ENCODE measurements at regions not wholly inside any gene's neighbourhood (a gene's known extent, or its start where the extent isn't known, plus 50 kb on each side); places are given as distances from the start of the nearest gene placed in this dataset.

- Mint-ChIP-seq H3K36me3 (ENCODE audit: low read depth) (no peaks in the 10 kb centered on the region), H3K27ac (no peak overlapping the region), H3K9me3 (no peaks in the 10 kb centered on the region), H3K4me3 (no peak overlapping the region), H3K27me3 (no peaks in the 10 kb centered on the region), H3K4me1 (no peaks in the 10 kb centered on the region)
- CTCF ChIA-PET = no interaction called here
- ATAC-seq (ENCODE audit: low read depth) (no peak), DNase-seq (no peak)
- TF ChIP-seq CTCF (IDR thresholded peaks at IDR 0.05) = no peak
- POLR2A ChIA-PET = no interaction called here
- intact Hi-C loops (cut with micrococcal nuclease) = no loop called here
These were observed 562.5 kb upstream of the MAP3K7 start for GRCh38 chr6:91149246-91149955.

GRCh38 chr6:91144126-91144525 lies 557.3 kb upstream of the MAP3K7 start:
- Mint-ChIP-seq H3K9me3 (no peaks in the 10 kb centered on the region), H3K27ac (no peak overlapping the region), H3K4me1 (no peaks in the 10 kb centered on the region), H3K36me3 (ENCODE audit: low read depth) (no peaks in the 10 kb centered on the region), H3K4me3 (no peak overlapping the region), H3K27me3 (no peaks in the 10 kb centered on the region)
- no peak for TF ChIP-seq CTCF (IDR thresholded peaks at IDR 0.05)
- ChIA-PET POLR2A (no interaction called here), CTCF (no interaction called here)
- no peak for ATAC-seq (ENCODE audit: low read depth)
- intact Hi-C loops (cut with micrococcal nuclease) = no loop called here
- no peak for DNase-seq

GRCh38 chr6:91142154-91142553 lies 555.3 kb upstream of the MAP3K7 start:
- Mint-ChIP-seq H3K9me3 (peaks cover 2% of the 10 kb centered on the region), H3K4me3 (no peak overlapping the region), H3K36me3 (ENCODE audit: low read depth) (no peaks in the 10 kb centered on the region), H3K27ac (no peak overlapping the region), H3K4me1 (no peaks in the 10 kb centered on the region), H3K27me3 (no peaks in the 10 kb centered on the region)
- intact Hi-C loops (cut with micrococcal nuclease) = no loop called here
- no peak for TF ChIP-seq CTCF (IDR thresholded peaks at IDR 0.05)
- CTCF ChIA-PET = no interaction called here
- no peak for DNase-seq
- POLR2A ChIA-PET = no interaction called here
- ATAC-seq (ENCODE audit: low read depth) = no peak

- DNase-seq (no peak), ATAC-seq (ENCODE audit: low read depth) (no peak)
- ChIA-PET CTCF (no interaction called here), POLR2A (no interaction called here)
- Mint-ChIP-seq H3K4me1 (no peaks in the 10 kb centered on the region), H3K36me3 (ENCODE audit: low read depth) (no peaks in the 10 kb centered on the region), H3K27ac (no peak overlapping the region), H3K27me3 (no peaks in the 10 kb centered on the region), H3K9me3 (peaks cover 2% of the 10 kb centered on the region), H3K4me3 (no peak overlapping the region)
- intact Hi-C loops (cut with micrococcal nuclease) = no loop called here
- TF ChIP-seq CTCF (IDR thresholded peaks at IDR 0.05) = no peak
These were observed 554.5 kb upstream of the MAP3K7 start for GRCh38 chr6:91141346-91141745.

GRCh38 chr6:91140449-91140848 lies 553.6 kb upstream of the MAP3K7 start:
- H3K36me3 Mint-ChIP-seq (ENCODE audit: low read depth) = no peaks in the 10 kb centered on the region
- intact Hi-C loops (cut with micrococcal nuclease) = no loop called here
- no peak overlapping the region for H3K4me3 Mint-ChIP-seq
- DNase-seq (no peak), ATAC-seq (ENCODE audit: low read depth) (no peak)
- ChIA-PET POLR2A (no interaction called here), CTCF (no interaction called here)
- no peak for TF ChIP-seq CTCF (IDR thresholded peaks at IDR 0.05)
- no peaks in the 10 kb centered on the region for H3K27me3 Mint-ChIP-seq
- peaks cover 2% of the 10 kb centered on the region for H3K9me3 Mint-ChIP-seq
- H3K27ac Mint-ChIP-seq = no peak overlapping the region
- no peaks in the 10 kb centered on the region for H3K4me1 Mint-ChIP-seq

Data from activated B cell treated with CpG ODN at 0.5 μM for 24 hours (primary cell).